HG03457 (cell line): ENCODE measurements at regions not wholly inside any gene's neighbourhood (a gene's known extent, or its start where the extent isn't known, plus 50 kb on each side); places are given as distances from the start of the nearest gene placed in this dataset.

Experiments used
- ATAC-seq: cut with Tn5 transposase; IDR thresholded peaks from one replicate; pipeline ENCODE4 v1.9.1; 2021; ENCODE audit warnings: moderate number of reproducible peaks; ENCODE audit not compliant: unreplicated experiment

GRCh38 chr11:23542189-23542588 lies 681.9 kb upstream of the CCDC179 start:
- no peak for ATAC-seq

DNA sequence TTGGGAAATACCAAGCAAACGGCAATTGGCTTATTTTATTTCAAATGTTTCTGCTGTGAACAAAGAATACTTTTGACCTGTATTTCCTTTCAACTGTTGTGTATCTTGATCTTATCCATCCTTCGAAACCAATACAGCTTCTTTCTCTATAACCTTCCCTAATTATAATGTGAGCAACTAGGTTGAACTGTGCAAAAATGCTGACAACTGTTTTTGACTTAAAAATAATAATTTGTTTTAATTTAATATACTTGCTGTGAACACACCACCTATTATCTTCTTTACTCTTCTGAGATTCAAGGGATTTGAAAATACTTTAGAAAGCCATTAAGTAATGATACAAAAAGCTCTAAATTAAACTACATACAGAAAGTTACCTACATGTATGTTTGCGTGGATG lies 682.5 kb upstream of the CCDC179 start:
- no peak for ATAC-seq

GRCh38 chr11:23543651-23544222 lies 683.5 kb upstream of the CCDC179 start:
- ATAC-seq: no peak

GRCh38 chr11:23551706-23552105 lies 691.4 kb upstream of the CCDC179 start:
- ATAC-seq: no peak

- no peak for ATAC-seq
These were observed 693.7 kb upstream of the CCDC179 start for GRCh38 chr11:23554002-23554401.

GRCh38 chr11:23555085-23555484 lies 694.8 kb upstream of the CCDC179 start:
- ATAC-seq: no peak

GRCh38 chr11:23556163-23556750 lies 696.0 kb upstream of the CCDC179 start:
- no peak for ATAC-seq

DNA sequence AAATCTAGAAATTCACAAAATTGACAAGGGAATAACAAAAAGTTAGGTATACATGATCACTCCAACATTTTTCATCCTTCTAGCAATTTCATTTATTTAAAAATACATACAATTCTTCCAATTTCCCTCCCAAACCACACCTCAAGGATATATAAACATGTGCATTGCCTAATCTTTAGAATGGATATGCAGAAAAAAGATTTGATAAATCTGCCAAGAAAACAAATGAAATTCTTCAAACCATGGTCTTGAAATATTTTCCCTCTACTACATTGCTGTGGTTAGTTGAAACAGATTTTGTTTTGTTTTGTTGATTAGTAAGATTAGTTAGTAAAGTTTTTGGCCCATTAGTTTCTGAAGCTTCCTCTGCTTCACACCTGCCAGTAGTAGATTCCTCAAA lies 703.3 kb upstream of the CCDC179 start:
- no peak for ATAC-seq

GRCh38 chr11:23564370-23564769 lies 704.1 kb upstream of the CCDC179 start:
- ATAC-seq: no peak

DNA sequence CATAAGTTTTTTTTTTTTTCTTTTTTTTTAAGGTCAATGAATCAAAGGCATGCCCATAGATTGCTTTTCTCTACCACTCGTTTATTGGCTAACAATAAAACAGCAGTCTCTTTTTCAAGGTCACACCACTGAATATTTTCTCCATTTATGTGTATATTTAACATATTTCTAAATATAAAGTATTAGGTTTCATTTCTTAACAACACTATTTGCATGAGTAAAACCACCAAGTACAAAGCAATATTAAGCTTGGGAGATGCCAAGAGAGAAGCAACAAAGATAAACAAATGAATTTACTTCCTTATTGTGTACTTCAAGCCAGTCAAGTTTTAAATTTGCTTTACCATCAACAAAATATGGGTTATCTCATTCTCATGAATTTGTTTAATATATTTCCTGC lies 708.9 kb upstream of the CCDC179 start:
- peak; percentile 30 for ATAC-seq

DNA sequence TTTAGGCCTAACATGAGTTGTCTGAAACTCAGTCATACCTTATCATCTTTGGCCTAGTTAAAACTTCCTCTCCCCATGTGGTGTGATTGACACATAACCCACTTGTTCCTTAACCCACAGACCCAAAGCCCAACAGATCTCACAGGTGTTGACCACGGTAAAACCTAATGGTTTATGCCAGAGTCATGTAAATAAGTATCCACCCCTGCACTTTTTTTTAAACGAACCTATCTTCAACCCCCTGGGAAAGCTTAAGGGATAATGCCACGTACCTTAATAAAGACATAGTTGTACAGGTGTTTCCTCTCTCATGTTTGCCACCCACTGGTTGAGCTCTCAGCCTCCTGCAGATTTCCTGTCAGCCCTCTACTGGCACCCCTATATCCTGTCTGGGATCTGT lies 709.3 kb upstream of the CCDC179 start:
- peak; percentile 64 for ATAC-seq

- ATAC-seq: no peak
These were observed 710.6 kb upstream of the CCDC179 start for GRCh38 chr11:23570828-23571227.

DNA sequence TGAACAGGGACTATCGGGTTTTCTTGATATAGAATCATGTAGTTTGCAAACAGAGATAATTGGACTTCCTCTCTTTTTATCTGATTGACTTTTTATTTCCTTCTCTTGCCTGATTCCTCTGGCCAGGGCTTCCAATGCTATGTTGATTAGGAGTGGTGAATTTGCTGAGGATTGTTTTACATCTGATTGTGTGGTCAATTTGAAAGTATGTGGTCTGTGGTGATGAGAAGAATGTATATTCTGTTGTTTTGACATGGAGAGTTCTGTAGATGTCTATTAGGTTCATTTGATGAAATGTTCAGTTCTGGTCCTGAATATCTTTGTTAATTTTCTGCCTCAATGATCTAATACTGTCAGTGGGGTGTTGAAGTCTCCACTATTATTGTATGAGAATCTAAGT lies 713.2 kb upstream of the CCDC179 start:
- ATAC-seq: no peak

- ATAC-seq: no peak
These were observed 713.9 kb upstream of the CCDC179 start for GRCh38 chr11:23574149-23574548.

- ATAC-seq: no peak
These were observed 717.0 kb upstream of the CCDC179 start for GRCh38 chr11:23577296-23577695.

GRCh38 chr11:23585416-23586104 lies 725.3 kb upstream of the CCDC179 start:
- ATAC-seq: no peak

GRCh38 chr11:23586173-23586572 lies 725.9 kb upstream of the CCDC179 start:
- ATAC-seq: no peak

GRCh38 chr11:23590596-23591308 lies 730.5 kb upstream of the CCDC179 start:
- ATAC-seq: no peak

GRCh38 chr11:23594755-23595154 lies 734.5 kb upstream of the CCDC179 start:
- no peak for ATAC-seq

GRCh38 chr11:23604966-23605365 lies 744.7 kb upstream of the CCDC179 start:
- no peak for ATAC-seq

DNA sequence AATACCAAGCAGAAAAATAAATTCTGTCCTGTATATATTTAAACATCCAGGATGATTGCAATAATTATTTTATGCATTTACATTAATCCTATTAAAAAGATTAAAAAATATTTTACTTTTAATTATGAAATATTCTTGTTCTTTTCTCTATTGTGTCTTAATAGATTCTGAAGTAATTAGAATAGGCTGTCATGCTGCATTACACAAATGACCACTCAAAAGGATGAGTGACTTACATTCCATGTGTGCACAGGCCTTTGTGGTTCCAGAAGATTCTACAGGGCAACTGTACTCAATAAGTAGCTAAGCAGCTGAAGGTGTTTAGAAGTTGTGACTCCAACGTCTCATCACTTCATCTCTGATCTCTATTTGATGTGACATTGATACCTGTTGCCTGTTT lies 745.9 kb upstream of the CCDC179 start:
- no peak for ATAC-seq

DNA sequence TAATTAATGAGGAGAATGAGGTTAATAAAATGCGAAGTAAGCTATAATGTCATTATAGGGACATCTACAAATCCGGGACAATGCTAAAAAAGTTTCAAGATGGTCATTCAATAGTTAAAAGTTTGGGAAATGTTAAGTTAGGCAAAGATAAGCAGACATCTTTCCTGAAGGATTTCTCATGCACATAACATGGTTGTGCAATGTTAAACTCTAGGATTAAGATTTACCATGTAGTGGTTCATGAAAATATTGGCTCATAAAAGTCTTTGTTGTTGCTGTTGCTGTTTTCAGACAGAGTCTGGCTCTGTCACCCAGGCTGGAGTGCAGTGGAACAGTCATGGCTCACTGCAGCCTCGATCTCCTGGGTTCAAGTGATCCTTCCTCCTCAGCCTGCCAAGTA lies 751.5 kb upstream of the CCDC179 start:
- ATAC-seq: no peak
